ENCODE measurements at regions not wholly inside any gene's neighbourhood (a gene's known extent, or its start where the extent isn't known, plus 50 kb on each side); places are given as distances from the start of the nearest gene placed in this dataset.

DNA sequence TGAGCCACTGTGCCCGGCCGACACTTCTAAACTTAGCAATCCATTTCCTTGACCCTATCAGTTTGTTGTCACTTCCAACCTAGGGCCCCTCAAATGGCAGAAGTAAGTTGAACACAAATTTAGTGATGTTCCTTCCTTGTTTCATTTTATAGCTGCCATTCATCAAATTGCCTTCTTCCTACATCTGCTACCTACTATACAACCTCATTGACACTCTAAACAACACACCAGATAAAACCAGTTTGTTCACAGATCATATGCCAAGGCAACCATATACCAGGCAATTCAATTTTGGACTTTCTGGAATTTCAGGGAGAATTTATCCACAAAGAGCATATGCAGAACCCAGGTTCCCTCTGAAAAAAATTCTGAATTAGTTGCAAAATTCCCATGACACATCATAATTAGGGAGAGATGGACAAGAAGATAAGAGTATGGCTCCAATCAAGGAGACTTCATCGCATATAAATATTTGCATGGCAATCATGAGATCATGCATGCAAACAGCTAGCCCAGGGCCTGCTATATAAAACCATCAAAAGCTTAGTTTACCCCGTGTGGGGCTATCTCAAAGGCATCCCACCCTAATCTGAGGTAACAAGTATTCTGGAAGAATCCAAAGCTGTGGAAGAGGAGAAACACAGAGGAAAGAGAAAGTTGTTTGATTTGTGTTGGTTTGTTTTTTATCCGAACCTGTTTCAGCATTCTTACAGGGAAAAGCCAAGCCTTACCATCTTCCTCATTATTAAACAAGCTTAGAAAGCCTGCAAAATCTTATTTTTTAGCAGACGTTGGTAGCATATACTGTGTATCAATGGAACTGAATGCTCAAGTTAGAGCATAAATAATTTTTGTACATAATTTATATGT is 132.8 kb upstream of the TNFAIP3 start:
- TF ChIP-seq, protein P1, sequence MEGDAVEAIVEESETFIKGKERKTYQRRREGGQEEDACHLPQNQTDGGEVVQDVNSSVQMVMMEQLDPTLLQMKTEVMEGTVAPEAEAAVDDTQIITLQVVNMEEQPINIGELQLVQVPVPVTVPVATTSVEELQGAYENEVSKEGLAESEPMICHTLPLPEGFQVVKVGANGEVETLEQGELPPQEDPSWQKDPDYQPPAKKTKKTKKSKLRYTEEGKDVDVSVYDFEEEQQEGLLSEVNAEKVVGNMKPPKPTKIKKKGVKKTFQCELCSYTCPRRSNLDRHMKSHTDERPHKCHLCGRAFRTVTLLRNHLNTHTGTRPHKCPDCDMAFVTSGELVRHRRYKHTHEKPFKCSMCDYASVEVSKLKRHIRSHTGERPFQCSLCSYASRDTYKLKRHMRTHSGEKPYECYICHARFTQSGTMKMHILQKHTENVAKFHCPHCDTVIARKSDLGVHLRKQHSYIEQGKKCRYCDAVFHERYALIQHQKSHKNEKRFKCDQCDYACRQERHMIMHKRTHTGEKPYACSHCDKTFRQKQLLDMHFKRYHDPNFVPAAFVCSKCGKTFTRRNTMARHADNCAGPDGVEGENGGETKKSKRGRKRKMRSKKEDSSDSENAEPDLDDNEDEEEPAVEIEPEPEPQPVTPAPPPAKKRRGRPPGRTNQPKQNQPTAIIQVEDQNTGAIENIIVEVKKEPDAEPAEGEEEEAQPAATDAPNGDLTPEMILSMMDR (IDR thresholded peaks at IDR 0.05), result no peak

DNA sequence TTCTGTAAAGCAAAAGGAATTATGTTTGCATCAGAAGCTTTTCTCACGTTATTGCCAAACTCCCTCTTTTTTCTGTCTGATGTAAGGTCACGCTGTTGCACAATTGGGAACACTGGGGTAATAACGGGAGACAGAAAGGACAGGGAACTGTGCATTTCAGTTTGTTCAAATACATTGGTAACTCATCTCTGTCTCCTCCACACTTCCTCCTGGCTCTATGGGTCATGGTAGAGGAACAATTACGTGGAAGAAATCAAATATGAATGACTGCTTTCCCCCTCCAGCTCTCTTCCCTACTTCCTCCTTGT is 132.2 kb upstream of the TNFAIP3 start:
- TF ChIP-seq, protein P1 (IDR thresholded peaks at IDR 0.05), result no peak

DNA sequence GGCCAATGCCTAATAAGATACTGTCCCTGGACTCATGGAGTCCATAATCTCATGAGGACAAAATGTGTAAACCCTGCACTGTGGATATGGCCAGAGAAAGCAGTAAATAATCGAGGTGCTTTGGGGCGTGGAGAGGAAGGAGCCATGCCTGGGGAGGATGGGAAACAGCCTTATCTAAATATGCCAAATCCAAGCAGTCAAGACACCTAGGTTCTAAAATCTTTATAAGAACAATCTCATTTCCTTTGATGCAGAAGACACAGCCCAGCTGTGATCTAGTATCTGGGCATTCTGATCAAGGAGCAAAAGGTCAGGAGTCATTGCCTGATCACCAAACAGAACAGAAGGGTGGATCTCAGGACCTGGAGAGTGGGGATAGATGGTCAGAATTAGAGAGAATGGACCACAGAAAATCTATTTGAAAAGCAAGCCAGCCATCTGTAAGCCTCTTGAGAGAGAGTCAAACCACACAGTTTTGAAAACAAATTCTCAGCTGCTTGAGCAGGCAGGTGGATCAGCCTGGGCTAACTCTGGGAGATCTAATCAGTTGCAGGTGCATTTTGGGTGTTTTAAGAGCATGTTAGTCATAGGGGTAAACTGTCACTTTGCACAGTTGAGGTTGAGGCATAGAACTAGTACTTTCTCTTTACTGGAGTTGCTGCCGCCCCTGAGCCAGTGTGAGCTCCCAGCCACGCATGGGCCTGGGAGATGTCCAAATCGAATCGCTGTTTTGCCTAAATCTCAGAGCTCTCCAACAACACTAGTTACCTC is 130.8 kb upstream of the TNFAIP3 start:
- TF ChIP-seq, protein P1 (IDR thresholded peaks at IDR 0.05), result no peak

DNA sequence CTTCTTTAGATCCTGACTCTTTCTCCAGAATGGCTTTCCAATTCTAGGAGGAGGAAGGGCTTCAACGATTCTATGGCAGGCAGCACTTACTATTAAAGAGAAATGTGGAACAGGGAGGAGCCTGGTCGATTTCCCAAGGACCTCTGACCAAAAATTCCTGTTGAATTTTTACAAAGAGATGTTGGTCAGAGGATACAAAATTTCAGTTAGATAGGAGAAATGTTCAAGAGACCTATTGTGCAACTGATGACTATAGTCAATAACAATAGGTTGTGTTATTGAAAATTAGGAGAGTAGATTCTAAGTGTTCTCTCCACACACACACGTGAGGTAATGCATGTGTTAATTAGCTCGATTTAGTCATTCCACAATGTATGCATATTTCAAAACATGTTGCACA is 130.1 kb upstream of the TNFAIP3 start:
- TF ChIP-seq, protein P1 (IDR thresholded peaks at IDR 0.05), result no peak

DNA sequence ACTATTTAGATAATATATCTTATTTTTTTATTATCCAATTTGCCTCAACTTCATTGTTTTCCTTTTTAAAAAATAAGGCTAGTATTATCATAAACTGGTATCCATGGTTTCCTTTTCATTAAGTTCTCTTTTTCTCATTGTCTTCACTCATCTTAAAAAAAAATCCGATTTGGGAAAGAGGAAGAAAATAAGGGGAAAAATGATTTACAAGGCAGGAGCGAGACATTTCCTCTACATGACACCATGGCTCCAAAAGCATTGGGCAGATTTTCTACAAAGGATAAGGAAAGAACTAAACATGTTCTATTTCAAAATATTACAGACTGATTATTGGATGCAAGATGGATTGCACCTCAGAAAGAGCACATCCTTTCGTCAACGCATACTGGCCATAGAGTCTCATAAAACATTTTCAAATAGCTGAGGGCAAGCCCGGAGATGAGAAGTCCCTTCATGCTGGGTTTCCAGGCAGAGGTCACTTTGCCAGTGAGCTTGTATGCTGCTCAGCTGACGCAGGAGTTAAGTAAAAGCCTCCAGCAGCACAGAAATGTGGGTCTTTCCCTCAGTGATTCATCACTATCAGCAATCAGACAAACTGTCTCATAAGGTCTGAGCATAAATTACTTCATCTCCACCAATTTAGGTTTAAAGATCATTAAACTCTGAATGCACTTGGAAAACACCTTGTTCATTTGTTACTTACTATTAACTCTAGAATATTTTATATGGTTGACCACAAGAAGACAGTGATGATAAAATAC is 129.0 kb upstream of the TNFAIP3 start:
- TF ChIP-seq, protein P1 (IDR thresholded peaks at IDR 0.05), result no peak

DNA sequence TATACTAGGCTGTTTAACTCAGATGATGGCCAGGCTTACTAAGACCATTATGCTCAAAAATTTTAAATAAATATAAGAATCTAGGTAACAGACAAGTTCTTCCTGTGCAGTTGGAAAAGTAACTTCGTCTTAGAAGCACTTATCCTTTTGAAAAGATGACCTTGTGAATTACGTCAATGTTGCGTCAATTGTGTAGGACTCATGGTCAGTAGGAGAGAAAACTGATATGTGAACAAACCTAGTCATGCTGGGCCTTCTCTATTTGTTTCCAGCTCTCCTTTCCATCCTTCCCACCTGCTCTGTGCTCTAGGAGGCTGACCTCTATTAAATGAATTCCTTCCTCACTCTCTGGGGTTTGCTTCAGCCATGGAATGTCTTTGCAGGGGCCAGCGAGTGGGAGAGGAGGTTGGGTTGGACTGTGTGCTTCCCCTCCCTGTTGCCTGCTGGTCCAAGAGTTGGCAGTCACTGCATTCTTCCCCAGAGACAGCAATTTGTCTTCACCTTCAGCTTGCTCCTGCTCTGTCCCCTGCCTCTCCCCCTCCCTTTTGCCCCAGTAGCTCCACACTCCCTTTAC is 128.0 kb upstream of the TNFAIP3 start:
- TF ChIP-seq, protein P1 (IDR thresholded peaks at IDR 0.05), result no peak

DNA sequence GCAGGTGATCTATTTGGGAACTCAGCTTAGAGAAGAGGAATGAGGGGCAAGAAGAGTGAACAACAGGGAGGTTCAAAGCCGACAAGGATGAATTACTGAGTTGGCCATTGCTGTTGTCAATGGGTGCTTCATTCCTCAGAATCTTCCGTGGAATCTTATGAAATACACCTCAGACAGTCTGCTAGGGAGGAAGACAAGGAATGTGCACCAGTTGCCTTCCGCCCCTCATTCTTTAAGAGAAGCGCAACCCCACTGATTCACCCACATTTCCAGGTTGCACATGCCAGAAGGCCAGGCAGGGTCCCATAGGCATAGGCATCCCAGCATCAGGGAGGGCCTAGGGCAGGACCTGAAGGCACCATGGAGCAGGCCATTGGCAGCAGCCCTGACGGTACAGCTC is 127.5 kb upstream of the TNFAIP3 start:
- TF ChIP-seq, protein P1 (IDR thresholded peaks at IDR 0.05), result no peak
